Stomach (tissue), 8 donors: ENCODE measurements at regions not wholly inside any gene's neighbourhood (a gene's known extent, or its start where the extent isn't known, plus 50 kb on each side); places are given as distances from the start of the nearest gene placed in this dataset.

Source experiments
- DNase-seq, 2 donors: peaks; one replicate each; pipeline versions ENCODE4 v3.0.0 to v3.0.0-alpha.2; 2013 to 2019
- H3K27ac ChIP-seq, 5 donors: fragments of 200-600 bp in 4 of 5; sonication (generic) in 4 of 5; one replicate each; pipeline ENCODE4 v1.5.1; 2013 to 2019; ENCODE audit warnings: mild to moderate bottlenecking in 1 of 5, moderate library complexity in 1 of 5
- H3K27me3 ChIP-seq, 3 donors: fragments of 200-600 bp; sonication (generic); one replicate each; pipeline ENCODE4 v1.5.1; 2017 to 2019; ENCODE audit warnings: mixed run types in 1 of 3
- H3K36me3 ChIP-seq, 4 donors: fragments of 200-600 bp; sonication (generic); 1 replicate in 3 of 4; 2 replicates in 1 of 4; pipeline ENCODE4 v1.5.1; 2016 to 2019
- H3K4me1 ChIP-seq, 4 donors: fragments of 200-600 bp; sonication (generic); one replicate each; pipeline ENCODE4 v1.5.1; 2016 to 2019
- H3K4me3 ChIP-seq, 4 donors: fragments of 200-600 bp; sonication (generic) in 3 of 4; one replicate each; pipeline ENCODE4 v1.5.1; 2016 to 2019; ENCODE audit warnings: mild to moderate bottlenecking in 1 of 4
- H3K9me3 ChIP-seq, 4 donors: fragments of 200-600 bp; sonication (generic); one replicate each; pipeline ENCODE4 v1.5.1; 2016 to 2019
- CTCF ChIP-seq, 7 experiments: fragments of 450-650 bp in 4 of 7; fragments of 200-600 bp in 3 of 7; sonication (generic) in 3 of 7; IDR thresholded peaks; one replicate each; pipeline ENCODE4 v1.5.1; 2016 to 2019; ENCODE audit warnings: antibody characterized with exemption in 7 of 7, control low read depth in 2 of 7, mild to moderate bottlenecking in 1 of 7
- EP300 ChIP-seq: sonication (generic); formaldehyde crosslinking; IDR thresholded peaks from one replicate; pipeline ENCODE4 v1.6.1; 2017; ENCODE audit warnings: antibody characterized with exemption
- POLR2A ChIP-seq, 4 donors: fragments of 450-650 bp; IDR thresholded peaks; one replicate each; pipeline ENCODE4 v1.6.1; 2016; ENCODE audit warnings: antibody characterized with exemption in 4 of 4, control low read depth in 2 of 4, mild to moderate bottlenecking in 1 of 4, moderate library complexity in 1 of 4
- POLR2AphosphoS5 ChIP-seq, 3 donors: sonication (generic); formaldehyde crosslinking; IDR thresholded peaks; one replicate each; pipeline ENCODE4 v1.6.1; 2016; ENCODE audit warnings: antibody characterized with exemption in 3 of 3
- WGBS, 5 donors: extraction: QIAGEN DNeasy Blood & Tissue Kit in 3 of 5; methylation state at CpG; one replicate each; pipeline versions ENCODE4 v1.1.5 to v1.1.7; 2013 to 2018; 5-methylcytosine and 5-hydroxymethylcytosine counted together
- intact Hi-C: fragments of 100-400 bp; cut with DNase I; formaldehyde crosslinking; loops from one replicate; pipeline ENCODE4 v1.15.1; 2023; ENCODE audit warnings: low total_unique reads
- donor health status: healthy with polysubstance abuse.
- donor health status: Bipolar disorder and iron deficiency.
- donor health status: healthy.

- TF ChIP-seq CTCF (IDR thresholded peaks at IDR 0.05) (no peak), POLR2AphosphoS5 (IDR thresholded peaks at IDR 0.05) (no peak), EP300 (no peak), POLR2A (IDR thresholded peaks at IDR 0.05) (no peak)
- H3K4me1 ChIP-seq, result no peaks in the 10 kb centered on the region
- 51 to 62% (median 55%) methylated on average over 10 of the region's 10 CpGs for WGBS, 5 donors
- H3K27ac ChIP-seq, result no peak overlapping the region
- no peak for DNase-seq
- no peaks in the 10 kb centered on the region for H3K27me3 ChIP-seq
- no peak overlapping the region for H3K4me3 ChIP-seq
- no peaks in the 10 kb centered on the region for H3K36me3 ChIP-seq
- no peaks in the 10 kb centered on the region for H3K9me3 ChIP-seq
- intact Hi-C loops, result no loop called here
Measured at GRCh38 chr10:128998101-128998805, 468.8 kb upstream of the MGMT start.

- no peak for TF ChIP-seq EP300
- TF ChIP-seq POLR2AphosphoS5 (IDR thresholded peaks at IDR 0.05), result no peak
- TF ChIP-seq POLR2A (IDR thresholded peaks at IDR 0.05), result no peak
- TF ChIP-seq CTCF (IDR thresholded peaks at IDR 0.05), result no peak
- Histone ChIP-seq H3K36me3 (no peaks in the 10 kb centered on the region), H3K4me3 (no peak overlapping the region), H3K9me3 (peaks cover 0 to 11% (median 9%) of the 10 kb centered on the region in 4 donors), H3K4me1 (no peaks in the 10 kb centered on the region), H3K27me3 (no peaks in the 10 kb centered on the region), H3K27ac (no peak overlapping the region)
- DNase-seq, result no peak
- WGBS, 5 donors, result 48 to 69% (median 65%) methylated on average over 9 of the region's 9 CpGs
- intact Hi-C loops, result no loop called here
Measured at GRCh38 chr10:129004398-129004797, 462.6 kb upstream of the MGMT start.

GRCh38 chr10:129005080-129005479 is 462.0 kb upstream of the MGMT start:
- H3K9me3 ChIP-seq, result peaks cover 0 to 12% (median 9%) of the 10 kb centered on the region in 4 donors
- intact Hi-C loops, result no loop called here
- TF ChIP-seq CTCF (IDR thresholded peaks at IDR 0.05) (no peak), EP300 (no peak), POLR2A (IDR thresholded peaks at IDR 0.05) (no peak), POLR2AphosphoS5 (IDR thresholded peaks at IDR 0.05) (no peak)
- no peak for DNase-seq
- H3K27me3 ChIP-seq, result no peaks in the 10 kb centered on the region
- H3K36me3 ChIP-seq, result no peaks in the 10 kb centered on the region
- no peak overlapping the region for H3K4me3 ChIP-seq
- H3K27ac ChIP-seq, result no peak overlapping the region
- H3K4me1 ChIP-seq, result no peaks in the 10 kb centered on the region
- 78 to 87% (median 84%) methylated on average over 8 of the region's 8 CpGs for WGBS, 5 donors

- Histone ChIP-seq H3K27me3 (no peaks in the 10 kb centered on the region), H3K36me3 (no peaks in the 10 kb centered on the region), H3K4me3 (no peak overlapping the region), H3K4me1 (no peaks in the 10 kb centered on the region), H3K9me3 (peaks cover 0 to 12% (median 9%) of the 10 kb centered on the region in 4 donors), H3K27ac (no peak overlapping the region)
- 57 to 66% (median 65%) methylated on average over 3 of the region's 3 CpGs for WGBS, 5 donors
- no peak for TF ChIP-seq EP300
- TF ChIP-seq CTCF (IDR thresholded peaks at IDR 0.05), result no peak
- TF ChIP-seq POLR2AphosphoS5 (IDR thresholded peaks at IDR 0.05), result no peak
- TF ChIP-seq POLR2A (IDR thresholded peaks at IDR 0.05), result no peak
- intact Hi-C loops, result no loop called here
- no peak for DNase-seq
Measured at GRCh38 chr10:129005804-129006203, 461.2 kb upstream of the MGMT start.
